ENCODE measurements at regions not wholly inside any gene's neighbourhood (a gene's known extent, or its start where the extent isn't known, plus 50 kb on each side); places are given as distances from the start of the nearest gene placed in this dataset.

DNA sequence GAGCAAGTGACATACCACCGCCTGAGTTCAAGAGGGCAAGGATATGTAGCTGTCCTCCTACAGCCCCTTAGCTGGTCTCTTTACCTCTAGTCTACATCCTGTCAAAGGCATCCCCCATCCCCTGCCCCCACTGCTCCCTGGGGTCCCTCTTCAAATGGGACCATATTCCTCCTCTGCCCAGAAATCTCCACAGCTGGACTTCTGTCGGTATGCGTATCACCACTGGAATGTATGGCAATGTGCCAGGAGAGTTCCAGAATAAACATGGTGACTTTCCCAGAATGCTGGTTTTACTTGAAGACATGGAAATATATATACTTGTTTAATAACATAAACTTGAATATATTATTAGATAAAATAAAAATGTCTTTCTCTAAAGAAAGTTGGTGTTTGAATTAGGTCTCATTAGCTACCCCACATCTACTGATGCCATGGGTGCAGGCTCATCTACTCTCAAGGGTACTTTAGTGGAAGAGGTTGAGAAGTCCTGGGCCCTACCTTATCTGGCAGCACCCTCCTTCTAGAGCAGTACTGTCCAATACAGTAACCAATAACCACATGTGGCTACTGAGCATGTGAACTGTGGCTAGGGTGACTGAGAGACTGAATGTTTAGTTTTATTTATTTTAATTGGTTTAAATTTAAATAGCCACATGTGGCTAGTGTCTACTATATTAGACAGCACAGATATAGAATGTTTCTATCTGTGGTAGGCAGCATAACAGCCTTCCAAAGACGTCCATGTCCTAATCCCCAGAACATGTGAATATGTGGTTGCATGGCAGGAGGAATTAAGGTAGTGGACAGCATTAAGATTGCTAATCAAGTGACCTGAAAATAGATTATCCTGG lies 181.7 kb upstream of the SLC30A5 start:
- DNase-seq (ENCODE audit: low read depth in 1 of 2, low spot score in 1 of 2) = no peak

DNA sequence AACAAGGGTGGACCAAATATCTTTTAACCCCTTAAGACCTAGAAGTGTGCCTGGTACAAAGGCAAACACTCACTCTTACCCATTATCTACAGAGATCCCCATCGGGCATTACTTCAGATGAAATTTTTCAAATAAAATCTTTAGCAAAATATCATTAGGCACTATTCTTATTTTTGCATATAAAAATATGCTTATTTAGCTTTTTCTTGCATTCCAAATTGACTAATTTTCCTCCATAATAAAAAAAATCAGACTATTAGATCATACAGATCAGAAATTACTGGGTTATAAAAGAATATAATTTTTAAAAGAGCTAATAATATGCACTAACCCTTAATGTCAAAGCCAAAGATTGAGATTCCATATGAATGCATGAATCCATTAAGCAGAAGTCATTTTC lies 178.7 kb upstream of the SLC30A5 start:
- DNase-seq (ENCODE audit: low read depth in 1 of 2, low spot score in 1 of 2) = no peak

GRCh38 chr5:68918306-68918705 lies 175.5 kb upstream of the SLC30A5 start:
- no peak for DNase-seq (ENCODE audit: low read depth in 1 of 2, low spot score in 1 of 2)

GRCh38 chr5:68919988-68920490 lies 173.8 kb upstream of the SLC30A5 start:
- no peak for DNase-seq (ENCODE audit: low read depth in 1 of 2, low spot score in 1 of 2)

GRCh38 chr5:68920888-68921287 lies 172.9 kb upstream of the SLC30A5 start:
- no peak for DNase-seq (ENCODE audit: low read depth in 1 of 2, low spot score in 1 of 2)

GRCh38 chr5:68922172-68922987 lies 171.4 kb upstream of the SLC30A5 start:
- no peak for DNase-seq (ENCODE audit: low read depth in 1 of 2, low spot score in 1 of 2)

DNA sequence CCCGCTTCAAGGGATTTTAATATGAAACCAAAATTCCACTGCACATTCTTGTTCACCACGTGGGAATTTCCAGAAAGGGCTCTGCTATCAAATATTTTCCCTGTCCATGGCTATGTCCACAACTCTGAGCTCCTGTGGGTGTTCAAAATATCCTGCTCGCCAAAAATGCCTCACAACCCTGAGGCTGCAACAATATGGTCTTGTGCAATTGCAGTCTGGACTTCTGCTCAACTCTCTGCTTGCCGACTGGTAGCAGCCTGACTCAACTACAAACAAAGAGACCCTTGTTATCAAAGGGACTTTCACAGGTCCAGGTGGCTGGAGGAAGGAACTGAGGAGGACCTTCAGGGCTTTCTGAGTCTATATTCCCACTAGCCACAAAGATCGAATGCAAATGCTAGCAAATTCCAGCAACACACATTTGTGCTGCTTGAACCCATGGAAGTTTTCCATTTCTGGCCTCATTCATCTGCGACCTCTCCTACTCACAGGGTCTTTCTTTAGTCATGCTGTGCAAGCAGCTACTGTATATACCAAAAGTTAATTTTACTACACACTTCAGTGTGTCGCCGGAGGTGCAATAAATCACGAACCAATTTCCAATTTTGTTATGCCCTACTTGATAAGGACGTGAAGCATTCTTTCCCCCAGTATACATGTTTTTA lies 169.2 kb upstream of the SLC30A5 start:
- no peak for DNase-seq (ENCODE audit: low read depth in 1 of 2, low spot score in 1 of 2)

DNA sequence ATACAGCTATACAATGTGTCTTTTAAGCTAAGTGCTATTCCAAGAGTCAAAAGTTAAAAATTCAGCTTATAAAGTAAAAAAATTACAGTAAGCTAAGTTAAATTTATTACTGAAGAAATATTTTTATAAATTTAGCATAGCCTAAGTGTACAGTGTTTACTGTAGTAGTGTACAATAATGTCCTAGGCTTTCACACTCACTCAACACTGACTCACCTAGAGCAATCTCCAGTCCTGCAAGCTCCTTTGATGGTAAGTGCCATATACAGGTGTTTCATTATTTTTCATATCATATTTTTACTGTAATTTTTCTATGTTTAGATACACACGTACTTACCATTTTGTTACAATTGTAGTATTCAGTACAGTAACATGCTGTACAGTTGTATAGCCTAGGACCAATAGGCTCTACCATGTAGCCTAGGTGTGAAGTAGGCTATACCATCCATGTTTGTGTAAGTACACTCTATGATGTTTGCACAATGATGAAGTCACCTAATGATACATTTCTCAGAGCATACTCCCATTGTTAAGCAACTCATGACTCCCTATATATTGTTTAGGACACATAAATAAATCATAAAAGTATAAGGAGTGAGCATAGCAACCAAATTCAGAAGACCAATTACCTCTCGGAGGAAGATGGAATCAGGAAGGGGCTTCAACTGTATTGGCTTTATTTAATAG lies 165.1 kb upstream of the SLC30A5 start:
- DNase-seq (ENCODE audit: low read depth in 1 of 2, low spot score in 1 of 2) = no peak

- no peak for DNase-seq (ENCODE audit: low read depth in 1 of 2, low spot score in 1 of 2)
These were observed 163.7 kb upstream of the SLC30A5 start for GRCh38 chr5:68930139-68930538.

GRCh38 chr5:68932830-68933434 lies 160.9 kb upstream of the SLC30A5 start:
- DNase-seq (ENCODE audit: low read depth in 1 of 2, low spot score in 1 of 2) = no peak

DNA sequence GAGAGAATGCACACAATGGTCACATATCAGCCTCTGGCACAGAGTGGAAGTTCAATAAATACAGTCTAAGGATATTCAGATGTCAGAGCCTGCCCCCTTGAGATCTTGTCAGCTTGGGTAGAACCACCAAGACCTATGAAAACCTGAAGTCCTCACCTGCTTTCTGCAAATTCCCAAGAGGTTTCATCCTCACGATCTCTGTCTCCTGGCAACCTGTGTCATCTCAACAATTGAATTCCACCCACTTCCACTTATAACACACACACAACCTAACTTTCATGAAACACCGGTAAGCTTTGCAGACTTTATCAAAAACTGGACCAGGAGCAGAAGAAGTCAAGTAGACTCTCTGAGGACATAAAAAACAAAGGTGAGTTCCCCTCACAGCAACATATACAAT lies 151.6 kb upstream of the SLC30A5 start:
- no peak for DNase-seq (ENCODE audit: low read depth in 1 of 2, low spot score in 1 of 2)

GRCh38 chr5:68946728-68947127 lies 147.1 kb upstream of the SLC30A5 start:
- DNase-seq (ENCODE audit: low read depth in 1 of 2, low spot score in 1 of 2) = no peak

GRCh38 chr5:68947986-68948385 lies 145.8 kb upstream of the SLC30A5 start:
- DNase-seq (ENCODE audit: low read depth in 1 of 2, low spot score in 1 of 2) = no peak

GRCh38 chr5:68949256-68949655 lies 144.6 kb upstream of the SLC30A5 start:
- no peak for DNase-seq (ENCODE audit: low read depth in 1 of 2, low spot score in 1 of 2)

GRCh38 chr5:68949711-68950110 lies 144.1 kb upstream of the SLC30A5 start:
- no peak for DNase-seq (ENCODE audit: low read depth in 1 of 2, low spot score in 1 of 2)

- DNase-seq (ENCODE audit: low read depth in 1 of 2, low spot score in 1 of 2) = no peak
These were observed 143.7 kb upstream of the SLC30A5 start for GRCh38 chr5:68950125-68950524.

DNA sequence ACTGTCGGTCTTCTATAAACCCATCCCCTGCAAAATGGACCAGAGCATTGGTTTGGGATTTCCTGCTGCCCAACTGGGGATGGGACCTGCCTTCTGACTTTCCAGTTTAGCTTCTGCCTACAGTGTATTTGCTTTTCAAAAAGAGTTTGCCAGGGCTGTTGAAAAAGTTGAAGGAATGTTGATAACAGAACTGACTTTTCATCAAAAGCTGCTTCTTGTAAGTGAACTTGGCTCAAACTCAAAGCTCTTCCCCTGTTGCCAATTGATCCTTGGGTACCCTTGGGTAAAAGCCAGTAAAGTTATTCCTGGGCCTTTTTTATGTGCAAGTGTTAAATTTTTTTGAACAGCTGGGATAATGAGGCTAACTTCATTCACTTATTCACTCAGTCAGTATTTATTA lies 142.9 kb upstream of the SLC30A5 start:
- DNase-seq (ENCODE audit: low read depth in 1 of 2, low spot score in 1 of 2) = no peak

- no peak for DNase-seq (ENCODE audit: low read depth in 1 of 2, low spot score in 1 of 2)
These were observed 140.5 kb upstream of the SLC30A5 start for GRCh38 chr5:68953231-68953874.

DNA sequence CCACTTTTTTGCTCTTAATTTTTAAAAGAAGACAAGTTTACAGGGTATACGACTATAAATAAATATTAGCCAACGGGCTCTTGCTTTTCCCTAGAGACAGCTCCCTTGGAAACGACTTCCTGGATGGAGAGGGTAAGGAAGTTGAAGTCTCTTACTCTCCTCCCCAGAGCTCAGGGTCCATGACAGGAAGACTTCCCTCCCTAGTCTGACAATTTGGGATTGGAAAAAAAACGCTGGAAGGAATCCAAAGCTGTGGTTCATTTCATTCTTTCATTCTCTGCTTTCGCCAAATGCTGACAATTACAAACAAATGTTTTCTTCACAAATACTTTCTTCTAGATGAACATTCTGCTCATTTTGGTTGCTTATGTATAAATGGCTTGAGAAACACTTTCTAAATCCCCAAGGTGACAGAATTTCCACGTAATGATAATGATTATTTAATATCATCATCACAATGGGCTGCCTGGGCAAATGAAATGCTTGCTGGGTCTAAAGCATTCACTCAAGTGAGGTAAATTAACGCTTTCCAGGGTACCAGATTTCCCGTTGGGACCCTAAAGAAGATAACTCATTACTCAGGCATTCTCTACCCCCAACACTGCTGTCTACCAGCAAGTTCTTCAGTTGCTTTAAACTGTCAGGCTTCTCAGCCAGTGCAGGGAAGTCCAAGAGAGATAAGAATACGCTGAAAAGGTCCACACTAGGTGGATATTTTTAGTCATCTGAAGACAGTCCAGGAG lies 139.8 kb upstream of the SLC30A5 start:
- DNase-seq (ENCODE audit: low read depth in 1 of 2, low spot score in 1 of 2) = no peak

DNA sequence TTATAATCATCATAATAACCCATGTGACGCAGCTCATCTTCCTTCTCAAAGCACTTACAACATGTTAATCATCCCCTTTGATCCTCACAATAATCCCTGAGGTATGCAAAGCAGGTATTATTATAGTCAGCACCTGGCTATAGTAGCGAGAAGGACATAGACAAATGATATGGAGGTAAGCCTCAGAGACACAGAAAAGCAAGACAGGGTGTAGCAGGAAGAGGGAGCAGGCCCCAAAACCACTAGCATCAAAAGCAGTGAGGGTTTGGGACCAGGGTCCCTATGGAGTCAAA lies 139.2 kb upstream of the SLC30A5 start:
- DNase-seq (ENCODE audit: low read depth in 1 of 2, low spot score in 1 of 2) = no peak
